Pulmonary artery endothelial cell (primary cell): ENCODE measurements at regions not wholly inside any gene's neighbourhood (a gene's known extent, or its start where the extent isn't known, plus 50 kb on each side); places are given as distances from the start of the nearest gene placed in this dataset.

ENCODE experiments used
- DNase-seq: peaks from one replicate; pipeline ENCODE4 v3.0.0-alpha.2; 2011; ENCODE audit warnings: low read depth, low spot score

DNA sequence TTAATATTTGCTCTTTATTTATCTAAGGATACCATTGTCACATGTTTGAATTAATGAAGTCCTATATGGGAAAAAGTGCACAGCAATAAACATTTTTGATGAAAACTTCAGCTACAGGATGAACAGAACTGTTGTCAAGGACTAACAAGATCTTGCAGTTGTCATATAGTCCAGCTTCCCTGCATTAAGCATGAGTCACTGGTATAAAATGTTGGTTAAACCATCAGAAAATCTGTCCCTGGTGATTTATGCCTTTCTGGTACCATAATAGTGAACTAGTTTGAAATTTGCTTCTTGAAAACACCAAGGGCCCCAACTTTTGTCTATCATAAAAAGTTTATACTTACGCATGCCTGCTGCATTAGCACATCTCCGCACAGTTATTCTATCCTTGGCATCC is 60.4 kb upstream of the RSPO3 start:
- DNase-seq, result no peak

DNA sequence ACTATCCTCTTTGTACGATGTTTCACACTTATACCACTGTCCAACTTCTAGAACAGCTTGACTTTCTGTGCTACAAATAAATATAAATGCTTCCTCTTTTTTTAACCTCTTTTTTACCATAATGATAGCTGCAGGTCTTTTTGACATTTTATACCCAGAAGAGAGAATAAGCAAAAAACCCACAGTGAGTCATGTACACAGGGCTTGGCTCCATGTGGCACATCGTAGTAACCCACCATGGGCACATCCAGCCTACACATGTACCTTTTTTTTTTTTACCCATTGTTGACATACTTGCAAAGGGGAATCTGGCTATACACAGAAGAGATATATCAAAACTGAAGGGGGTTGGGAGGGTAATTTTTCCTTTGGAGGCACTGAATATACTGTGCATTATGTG is 59.5 kb upstream of the RSPO3 start:
- DNase-seq, result no peak
